H9 (cell line): ENCODE measurements at regions not wholly inside any gene's neighbourhood (a gene's known extent, or its start where the extent isn't known, plus 50 kb on each side); places are given as distances from the start of the nearest gene placed in this dataset.
A peak's percentile ranks its signal among the peaks of the same experiment; 100 is the strongest.

Source experiments
- DNase-seq: peaks from one replicate; pipeline ENCODE4 v3.0.0-alpha.2; 2017
- H2AFZ ChIP-seq: one replicate; pipeline ENCODE4 v1.6.1; 2013; ENCODE audit warnings: mild to moderate bottlenecking, low read length, control low read depth, moderate library complexity
- H2AK5ac ChIP-seq: 2 replicates; pipeline ENCODE4 v1.6.1; 2013; ENCODE audit warnings: low read length, control low read depth, mixed read lengths; ENCODE audit not compliant: insufficient read length
- H2BK120ac ChIP-seq: one replicate; pipeline ENCODE4 v1.6.1; 2013; ENCODE audit warnings: low read depth, mild to moderate bottlenecking, low read length, control low read depth, inconsistent platforms; ENCODE audit not compliant: poor library complexity, severe bottlenecking
- H2BK12ac ChIP-seq: 2 replicates; pipeline ENCODE4 v1.6.1; 2013; ENCODE audit warnings: low read length, control low read depth, mixed read lengths, low read depth; ENCODE audit not compliant: insufficient read length
- H2BK15ac ChIP-seq: 2 replicates; pipeline ENCODE4 v1.6.1; 2013; ENCODE audit warnings: low read depth, low read length, control low read depth
- H2BK20ac ChIP-seq: one replicate; pipeline ENCODE4 v1.6.1; 2013; ENCODE audit warnings: low read depth, mild to moderate bottlenecking, low read length, control low read depth, inconsistent platforms; ENCODE audit not compliant: poor library complexity, severe bottlenecking
- H2BK5ac ChIP-seq: 2 replicates; pipeline ENCODE4 v1.6.1; 2013; ENCODE audit warnings: low read length, control low read depth, mixed read lengths; ENCODE audit not compliant: insufficient read length
- H3K14ac ChIP-seq: 2 replicates; pipeline ENCODE4 v1.6.1; 2013; ENCODE audit warnings: low read length, control low read depth; ENCODE audit not compliant: insufficient read depth
- H3K18ac ChIP-seq: 2 replicates; pipeline ENCODE4 v1.6.1; 2013; ENCODE audit warnings: low read depth, mild to moderate bottlenecking, mixed read lengths, low read length, control low read depth; ENCODE audit not compliant: insufficient read length
- H3K23ac ChIP-seq: 2 replicates; pipeline ENCODE4 v1.6.1; 2013; ENCODE audit warnings: low read length, control low read depth, mixed read lengths, low read depth; ENCODE audit not compliant: insufficient read length
- H3K23me2 ChIP-seq: 2 replicates; pipeline ENCODE4 v1.6.1; 2013; ENCODE audit warnings: low read depth, mild to moderate bottlenecking, mixed read lengths, low read length, control low read depth; ENCODE audit not compliant: insufficient read length, poor library complexity, severe bottlenecking
- H3K27ac ChIP-seq: 2 replicates; pipeline ENCODE4 v1.5.1; 2013; ENCODE audit warnings: low read length, control low read depth, mixed read lengths, low read depth; ENCODE audit not compliant: insufficient read length
- H3K27me3 ChIP-seq: 2 replicates; pipeline ENCODE4 v1.6.1; 2013; ENCODE audit warnings: low read length, control low read depth, inconsistent platforms; ENCODE audit not compliant: insufficient read depth
- H3K4ac ChIP-seq: 2 replicates; pipeline ENCODE4 v1.6.1; 2013; ENCODE audit warnings: low read depth, mild to moderate bottlenecking, control low read depth, inconsistent platforms, low read length, moderate library complexity
- H3K4me1 ChIP-seq: 2 replicates; pipeline ENCODE4 v1.6.1; 2013; ENCODE audit warnings: low read length, control low read depth, inconsistent platforms; ENCODE audit not compliant: insufficient read depth
- H3K4me2 ChIP-seq: 2 replicates; pipeline ENCODE4 v1.6.1; 2013; ENCODE audit warnings: low read length, control low read depth, mixed read lengths; ENCODE audit not compliant: insufficient read length, insufficient read depth
- H3K56ac ChIP-seq: 2 replicates; pipeline ENCODE4 v1.6.1; 2013; ENCODE audit warnings: low read depth, mild to moderate bottlenecking, mixed read lengths, low read length, control low read depth; ENCODE audit not compliant: insufficient read length
- H3K79me1 ChIP-seq: 2 replicates; pipeline ENCODE4 v1.6.1; 2013; ENCODE audit warnings: low read depth, mild to moderate bottlenecking, moderate library complexity, low read length, control low read depth, inconsistent platforms; ENCODE audit not compliant: insufficient read depth, poor library complexity, severe bottlenecking
- H3K79me2 ChIP-seq: 2 replicates; pipeline ENCODE4 v1.6.1; 2013; ENCODE audit warnings: low read length, control low read depth, inconsistent platforms; ENCODE audit not compliant: insufficient read depth
- H3K9ac ChIP-seq: 2 replicates; pipeline ENCODE4 v1.6.1; 2013; ENCODE audit warnings: low read length, control low read depth, mixed read lengths; ENCODE audit not compliant: insufficient read length; ENCODE audit errors: extremely low read depth
- H3K9me3 ChIP-seq: one replicate; pipeline ENCODE4 v1.6.1; 2013; ENCODE audit warnings: low read depth, low read length, inconsistent platforms; ENCODE audit not compliant: control insufficient read depth
- H3T11ph ChIP-seq: one replicate; pipeline ENCODE4 v1.6.1; 2013; ENCODE audit warnings: mild to moderate bottlenecking, low read length, control low read depth, inconsistent platforms
- H4K20me1 ChIP-seq: one replicate; pipeline ENCODE4 v1.6.1; 2013; ENCODE audit not compliant: control insufficient read depth, insufficient read length, insufficient read depth
- H4K5ac ChIP-seq: 2 replicates; pipeline ENCODE4 v1.6.1; 2013; ENCODE audit warnings: low read depth, mild to moderate bottlenecking, mixed read lengths, low read length, control low read depth; ENCODE audit not compliant: insufficient read length
- H4K8ac ChIP-seq: replicated peaks from 2 replicates; pipeline ENCODE4 v1.6.1; 2013; ENCODE audit warnings: low read length, control low read depth, mixed read lengths, low read depth; ENCODE audit not compliant: insufficient read length
- H4K91ac ChIP-seq: 2 replicates; pipeline ENCODE4 v1.6.1; 2013; ENCODE audit warnings: low read depth, mild to moderate bottlenecking, moderate library complexity, mixed read lengths, low read length, control low read depth; ENCODE audit not compliant: insufficient read length
- H3K27ac Mint-ChIP-seq, 3 experiments: 2 replicates in 2 of 3; 3 replicates in 1 of 3; pipeline ENCODE4 v1.8.0; 2020 to 2021; ENCODE audit warnings: mixed read lengths in 3 of 3, mild to moderate bottlenecking in 1 of 3, moderate library complexity in 1 of 3
- H3K27me3 Mint-ChIP-seq: 2 replicates; pipeline ENCODE4 v1.8.0; 2021; ENCODE audit warnings: low read depth, mild to moderate bottlenecking, moderate library complexity, mixed read lengths
- H3K36me3 Mint-ChIP-seq, 3 experiments: 2 replicates in 2 of 3; 3 replicates in 1 of 3; pipeline ENCODE4 v1.8.0; 2020 to 2021; ENCODE audit warnings: low read depth in 3 of 3, mixed read lengths in 3 of 3; ENCODE audit not compliant: insufficient read depth in 1 of 3
- H3K4me1 Mint-ChIP-seq, 2 experiments: 2 replicates each; pipeline ENCODE4 v1.8.0; 2020; ENCODE audit warnings: mixed read lengths in 2 of 2
- H3K4me3 Mint-ChIP-seq, 2 experiments: 2 replicates in 1 of 2; 3 replicates in 1 of 2; pipeline ENCODE4 v1.8.0; 2020 to 2021; ENCODE audit warnings: mild to moderate bottlenecking in 2 of 2, mixed read lengths in 2 of 2, moderate library complexity in 1 of 2
- H3K9me3 Mint-ChIP-seq, 2 experiments: 2 replicates in 1 of 2; 3 replicates in 1 of 2; pipeline ENCODE4 v1.8.0; 2020; ENCODE audit warnings: mild to moderate bottlenecking in 2 of 2, mixed read lengths in 2 of 2, moderate library complexity in 1 of 2
- CTCF ChIP-seq: fragments of 200-600 bp; sonication (generic); conservative IDR thresholded peaks from 3 replicates; pipeline ENCODE4 v1.8.0; 2021; ENCODE audit warnings: antibody characterized with exemption, mild to moderate bottlenecking
- WGBS: extraction: QIAGEN DNeasy Blood & Tissue Kit; methylation state at CpG from one replicate; pipeline ENCODE4 v1.1.7; 2013; ENCODE audit warnings: missing lambda C conversion rate, low lambda C conversion rate, mixed read lengths; ENCODE audit not compliant: insufficient read length; ENCODE audit errors: extremely low coverage; 5-methylcytosine and 5-hydroxymethylcytosine counted together

GRCh38 chr4:24473309-24473721 lies 111.0 kb downstream of the DHX15 start:
- Histone ChIP-seq H2BK12ac (no peak overlapping the region), H3K18ac (no peak overlapping the region), H2BK15ac (no peak overlapping the region), H2BK5ac (no peak overlapping the region), H4K91ac (no peak overlapping the region), H3K27ac (no peak overlapping the region), H3K79me2 (no peaks in the 10 kb centered on the region), H3K27me3 (peaks cover 4% of the 10 kb centered on the region; the same call in 1 of the 2 replicates), H2AFZ (no peak overlapping the region), H3K56ac (no peak overlapping the region), H3K9ac (no peak overlapping the region), H3K79me1 (no peaks in the 10 kb centered on the region), H4K8ac (no peak overlapping the region), H2BK20ac (no peak overlapping the region), H3K4ac (no peak overlapping the region), H2BK120ac (no peak overlapping the region), H3K14ac (no peak overlapping the region; the same call in 1 of the 2 replicates), H4K5ac (no peak overlapping the region), H3K23me2 (peaks cover 22% of the 10 kb centered on the region), H2AK5ac (no peak overlapping the region), H3K4me2 (peak overlapping the region; percentile 68), H4K20me1 (peaks cover 2% of the 10 kb centered on the region), H3K4me1 (peaks cover 7% of the 10 kb centered on the region; the same call in 1 of the 2 replicates), H3K9me3 (no peaks in the 10 kb centered on the region), H3K23ac (no peak overlapping the region), H3T11ph (no peak overlapping the region)
- no CpG with 5 or more reads among the region's 13 CpGs for WGBS
- Mint-ChIP-seq H3K4me1 (peaks cover 48 to 62% of the 10 kb centered on the region in 2 experiments), H3K4me3 (peak overlapping the region; percentile 93 to 97), H3K9me3 (no peaks in the 10 kb centered on the region; a peak in 2 of 5 replicates), H3K27me3 (peaks cover 38% of the 10 kb centered on the region), H3K36me3 (peaks cover 0 to 10% (median 0%) of the 10 kb centered on the region in 3 experiments; a peak in 3 of 7 replicates), H3K27ac (peak overlapping the region in 1 of 3 experiments; percentile 37; a peak in 1 of 7 replicates)
- no peak for DNase-seq
- peak; percentile 48 for TF ChIP-seq CTCF
